NCI-H510A (cell line): ENCODE measurements at regions not wholly inside any gene's neighbourhood (a gene's known extent, or its start where the extent isn't known, plus 50 kb on each side); places are given as distances from the start of the nearest gene placed in this dataset.
A peak's percentile ranks its signal among the peaks of the same experiment; 100 is the strongest.

Source experiments
- DNase-seq: peaks from one replicate; lab custom pipeline; 2025; lab: John Stamatoyannopoulos, UW

DNA sequence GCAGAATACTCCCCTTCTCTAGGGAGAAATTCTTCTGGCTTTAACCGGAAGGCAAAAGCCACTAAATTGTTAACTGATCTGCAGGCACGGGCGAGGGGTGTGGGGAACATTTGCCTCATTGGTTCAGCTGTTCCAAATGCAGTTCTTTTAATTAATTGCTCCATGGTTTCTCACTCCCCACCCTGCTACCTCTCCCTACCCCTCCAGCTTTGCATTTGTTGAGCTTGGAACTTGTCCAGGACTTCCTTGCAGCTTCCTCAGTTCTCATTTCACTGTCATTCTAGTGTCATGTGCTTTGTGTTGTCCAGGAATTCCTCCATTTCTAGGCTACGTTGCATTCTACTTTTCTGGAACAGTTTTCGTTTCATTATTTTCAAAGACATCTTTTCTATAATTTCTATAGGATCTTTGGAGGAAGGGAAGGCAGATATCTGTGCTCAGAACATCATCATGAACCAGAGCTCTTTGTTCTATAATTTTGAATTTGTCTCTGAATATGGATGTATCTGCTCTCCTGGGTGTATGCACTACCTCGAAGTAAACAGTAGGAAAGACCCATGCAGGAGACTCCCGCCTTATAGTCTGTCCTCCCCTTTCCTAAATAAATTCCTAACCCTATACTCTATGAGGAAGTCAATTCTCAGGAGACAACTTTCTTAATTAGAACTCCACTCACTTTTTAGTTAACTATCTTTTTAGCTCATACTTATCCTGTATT is 132.4 kb upstream of the LMO4 start:
- DNase-seq, result no peak

GRCh38 chr1:87197156-87197555 is 131.5 kb upstream of the LMO4 start:
- no peak for DNase-seq

- DNase-seq, result no peak
Observed at GRCh38 chr1:87197641-87198040, 131.0 kb upstream of the LMO4 start.

DNA sequence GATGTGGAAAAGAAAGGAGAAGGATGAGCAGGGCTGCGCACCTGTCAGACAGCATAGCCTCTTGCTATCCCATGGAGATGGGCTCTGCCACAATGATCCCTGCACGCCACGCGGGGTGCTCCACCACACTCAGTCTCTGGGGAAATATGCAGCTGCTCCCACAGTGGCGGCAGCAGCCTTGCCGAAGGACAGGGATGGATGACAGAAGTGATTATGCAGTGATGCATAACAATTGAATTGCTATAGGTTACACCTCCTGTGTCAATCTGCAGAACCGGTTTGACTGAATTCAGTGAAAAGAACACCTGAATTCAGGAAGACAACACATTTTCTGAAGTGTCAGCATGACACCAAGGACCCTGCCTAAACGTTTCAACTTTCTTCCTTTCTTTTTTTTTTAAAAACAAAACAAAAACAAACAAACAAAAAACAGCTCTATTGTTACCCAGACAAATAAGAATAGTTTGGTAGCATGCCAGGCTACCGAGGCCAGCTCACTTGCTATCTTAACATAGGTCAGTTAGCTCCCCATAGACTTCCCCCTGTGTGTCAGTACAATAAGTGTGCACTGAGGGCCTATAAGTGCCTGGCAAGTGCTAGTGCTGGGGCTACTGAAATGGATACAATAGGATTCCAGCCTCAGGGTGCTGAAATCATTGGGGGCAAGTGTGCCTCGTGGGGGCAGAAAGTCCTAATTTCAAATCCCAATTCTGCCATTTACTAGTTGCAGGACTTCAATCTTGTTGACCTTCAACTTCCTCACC is 127.6 kb upstream of the LMO4 start:
- DNase-seq, result peak; percentile 98

DNA sequence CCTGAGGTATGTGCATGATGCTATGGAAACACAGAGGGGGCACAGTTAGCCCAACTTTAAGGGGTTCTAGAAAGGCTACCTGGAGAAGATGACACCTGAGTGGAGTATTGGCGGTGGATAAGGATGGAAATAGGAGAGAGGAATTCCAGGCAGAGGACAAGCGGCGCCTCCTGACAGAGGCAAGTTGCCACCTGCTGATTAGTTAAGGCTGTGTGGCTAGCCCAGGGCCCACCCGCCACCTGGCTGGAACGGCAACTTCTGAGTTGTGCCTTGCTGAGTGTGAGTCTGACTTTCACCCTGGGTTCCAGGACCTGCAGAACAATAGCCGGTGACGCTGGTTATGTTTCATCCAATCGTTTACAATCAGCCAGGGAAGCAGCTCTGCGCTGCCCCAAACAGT is 126.9 kb upstream of the LMO4 start:
- peak; percentile 75 for DNase-seq

GRCh38 chr1:87202451-87202850 is 126.2 kb upstream of the LMO4 start:
- no peak for DNase-seq

GRCh38 chr1:87202922-87203655 is 125.6 kb upstream of the LMO4 start:
- no peak for DNase-seq

DNA sequence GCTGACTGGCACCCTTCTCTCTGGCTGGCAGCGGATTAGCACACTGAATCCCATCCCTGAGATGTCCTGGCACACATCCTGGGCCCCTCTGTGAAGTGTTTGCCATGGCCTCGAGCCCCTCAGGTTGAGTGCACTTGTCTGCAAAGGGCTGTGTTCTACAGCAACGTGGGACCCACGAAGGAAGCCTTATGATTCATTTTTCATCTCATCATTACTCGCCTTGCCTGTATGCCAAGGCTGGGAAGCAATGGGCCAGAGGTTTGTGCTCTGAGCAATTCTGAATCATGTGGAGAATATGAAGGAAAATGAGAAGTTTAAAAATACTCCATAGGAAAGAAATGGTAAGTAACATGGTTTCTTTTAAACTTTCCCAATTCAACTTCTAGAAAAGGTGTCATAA is 124.8 kb upstream of the LMO4 start:
- peak; percentile 9 for DNase-seq

DNA sequence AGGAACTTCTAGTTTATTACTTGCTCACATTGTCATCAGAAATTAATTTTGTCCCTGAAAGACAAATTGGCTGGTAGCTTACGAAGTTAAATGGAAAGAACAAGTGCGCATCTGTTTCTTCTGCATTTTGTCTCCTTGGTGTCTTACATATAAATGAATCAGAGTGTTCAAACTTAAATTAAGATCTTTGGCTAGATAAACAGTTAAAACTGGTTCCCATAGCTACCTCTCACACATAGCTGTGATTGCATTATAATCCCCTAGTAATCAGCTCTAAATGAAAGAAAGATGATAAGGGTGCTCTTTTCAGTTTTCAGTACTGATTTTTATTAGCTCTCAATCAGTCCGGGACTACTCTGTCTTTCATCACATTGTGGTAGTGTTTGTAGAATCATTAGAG is 124.2 kb upstream of the LMO4 start:
- DNase-seq, result no peak

- DNase-seq, result no peak
Observed at GRCh38 chr1:87204921-87205320, 123.8 kb upstream of the LMO4 start.

DNA sequence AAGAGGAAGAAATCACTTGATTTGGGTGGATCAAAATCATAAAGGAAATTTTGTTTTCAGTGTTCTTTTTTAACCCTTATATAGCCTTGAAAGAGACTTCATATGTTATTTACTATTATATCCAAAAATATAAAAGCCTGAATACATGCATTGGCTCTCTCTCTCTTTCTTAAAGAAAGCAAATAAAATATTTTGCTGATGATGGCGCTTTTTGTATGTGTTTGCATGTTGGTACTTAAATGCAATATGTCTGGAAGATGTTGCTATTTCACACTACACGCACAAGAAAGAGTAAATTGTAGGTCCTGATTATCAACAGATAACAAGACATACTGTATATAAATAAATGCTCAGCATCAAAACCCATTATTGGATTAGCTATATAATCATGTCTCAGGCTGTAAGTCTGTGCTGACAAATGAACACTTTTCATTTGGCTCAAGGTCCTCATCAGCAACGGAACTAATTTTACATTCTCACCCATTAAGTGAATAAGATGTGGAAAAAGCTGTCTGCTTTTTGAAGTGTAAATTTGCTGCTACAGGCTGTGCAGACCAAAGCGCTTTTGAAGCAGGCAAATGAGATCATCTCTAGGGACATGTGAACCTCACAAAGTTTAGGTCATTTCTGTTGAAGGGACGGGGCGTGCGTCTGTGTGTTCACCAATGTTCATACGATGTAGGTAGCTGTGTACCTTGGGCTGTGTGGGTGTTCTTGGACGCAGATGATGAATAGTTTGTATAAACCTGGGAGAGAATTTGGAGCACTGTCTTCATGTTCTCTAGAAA is 122.4 kb upstream of the LMO4 start:
- no peak for DNase-seq

- DNase-seq, result no peak
Observed at GRCh38 chr1:87208080-87208479, 120.6 kb upstream of the LMO4 start.

DNA sequence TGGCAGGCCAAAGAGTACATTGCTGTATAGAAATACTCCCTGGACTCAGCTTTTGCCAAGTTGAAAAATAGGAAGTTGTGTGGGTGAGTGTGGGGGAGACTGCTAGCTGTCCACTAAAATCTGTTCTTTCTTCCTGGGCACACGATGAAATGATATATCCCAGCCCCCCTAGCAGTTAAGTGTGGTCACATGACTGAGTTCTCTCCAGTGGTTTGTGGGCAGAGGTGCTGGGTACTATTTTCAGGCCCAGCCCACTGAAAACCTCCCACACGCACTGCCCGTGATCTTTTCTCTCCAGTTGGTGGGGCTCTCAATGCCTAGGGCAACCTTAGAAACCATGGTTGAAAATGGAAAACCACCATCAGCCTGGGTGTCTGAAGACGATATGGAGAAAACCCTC is 119.7 kb upstream of the LMO4 start:
- DNase-seq, result no peak

DNA sequence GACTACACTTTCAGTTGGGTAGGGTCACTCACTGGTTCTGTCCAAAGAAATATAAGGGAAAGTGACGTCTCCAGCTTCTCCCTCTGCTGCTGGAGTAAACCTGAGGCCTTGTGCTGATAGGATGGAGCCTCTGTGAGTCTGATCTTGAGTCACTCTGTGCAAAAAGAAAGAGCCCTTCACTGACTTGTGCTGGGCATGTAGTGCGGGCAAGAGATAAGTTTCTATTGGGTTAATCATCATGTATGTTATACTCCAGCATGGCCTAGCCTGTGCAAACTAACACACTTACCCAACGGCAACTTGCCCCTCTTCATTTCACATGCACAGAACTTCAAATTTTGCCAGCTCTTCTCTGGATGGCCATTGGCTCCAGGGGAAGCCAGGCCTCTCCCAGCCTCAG is 118.5 kb upstream of the LMO4 start:
- no peak for DNase-seq

DNA sequence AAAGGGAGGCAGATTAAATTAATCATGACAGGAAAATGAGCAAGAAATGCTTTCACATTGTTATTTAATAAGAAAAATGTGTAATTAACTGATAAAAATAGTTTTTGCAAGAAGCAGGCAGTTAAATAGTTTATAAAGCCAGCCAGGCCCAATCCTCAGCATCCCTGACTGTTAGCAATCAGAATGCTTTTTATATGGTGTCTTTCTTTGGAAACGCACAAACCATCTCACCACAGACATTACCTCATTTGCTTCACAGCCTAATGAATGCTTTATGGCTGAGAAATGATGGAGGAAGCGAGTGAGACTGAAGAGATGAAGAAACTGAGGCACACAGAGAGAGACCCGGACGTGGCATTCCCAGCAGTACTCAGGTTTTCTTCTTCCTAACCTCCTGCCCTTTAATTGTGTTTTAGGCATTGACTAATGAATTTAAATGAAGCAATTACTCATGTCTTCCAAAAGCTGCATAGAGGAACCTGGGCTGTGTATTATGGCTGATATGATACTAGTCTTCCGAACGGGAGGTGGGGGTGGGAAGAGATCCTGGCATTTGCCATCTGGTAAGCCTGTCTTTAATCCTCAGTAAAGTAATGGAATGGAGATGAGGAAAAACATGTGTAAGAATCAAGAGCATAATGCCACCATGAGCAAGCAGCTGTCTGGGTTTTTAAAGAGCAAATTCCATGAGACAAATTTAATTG is 116.1 kb upstream of the LMO4 start:
- DNase-seq, result no peak

DNA sequence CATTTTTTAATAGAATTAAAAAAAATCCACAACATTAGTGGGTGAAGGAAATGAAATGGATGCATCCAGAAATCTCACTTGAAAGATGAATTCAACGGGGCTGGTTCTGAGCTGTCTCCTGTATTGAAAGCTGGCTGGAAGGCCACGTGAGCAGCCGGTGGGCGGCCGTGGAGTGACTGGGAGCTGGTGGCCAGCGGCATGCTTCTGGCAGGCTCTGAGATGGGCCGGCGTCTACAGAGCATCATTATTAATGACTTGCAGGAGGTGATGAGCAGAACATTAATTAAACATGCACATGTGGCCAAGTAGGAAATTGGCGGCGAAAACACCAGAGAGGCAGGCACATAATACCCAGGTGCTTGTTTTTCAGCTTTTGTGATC is 115.6 kb upstream of the LMO4 start:
- no peak for DNase-seq

GRCh38 chr1:87215592-87215991 is 113.1 kb upstream of the LMO4 start:
- no peak for DNase-seq

DNA sequence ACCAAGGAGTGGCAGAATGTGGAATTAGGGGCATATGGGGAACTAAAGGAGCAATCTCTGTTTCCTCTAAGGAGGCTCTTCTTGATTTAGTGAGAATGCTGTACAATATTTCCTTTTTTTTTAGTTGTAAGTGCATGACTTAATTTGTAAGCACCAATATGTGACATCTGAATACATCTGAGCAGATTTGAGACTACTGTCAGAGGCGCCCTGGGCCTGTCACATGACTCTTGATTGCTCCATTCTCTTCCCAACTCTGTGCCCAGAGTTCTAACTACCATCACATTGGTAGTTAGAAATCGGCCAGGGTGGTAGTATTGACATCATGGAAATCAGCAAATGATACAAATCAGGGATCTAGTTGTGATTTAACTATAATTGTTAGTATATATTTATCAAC is 110.1 kb upstream of the LMO4 start:
- DNase-seq, result no peak

GRCh38 chr1:87219141-87219540 is 109.5 kb upstream of the LMO4 start:
- DNase-seq, result no peak

DNA sequence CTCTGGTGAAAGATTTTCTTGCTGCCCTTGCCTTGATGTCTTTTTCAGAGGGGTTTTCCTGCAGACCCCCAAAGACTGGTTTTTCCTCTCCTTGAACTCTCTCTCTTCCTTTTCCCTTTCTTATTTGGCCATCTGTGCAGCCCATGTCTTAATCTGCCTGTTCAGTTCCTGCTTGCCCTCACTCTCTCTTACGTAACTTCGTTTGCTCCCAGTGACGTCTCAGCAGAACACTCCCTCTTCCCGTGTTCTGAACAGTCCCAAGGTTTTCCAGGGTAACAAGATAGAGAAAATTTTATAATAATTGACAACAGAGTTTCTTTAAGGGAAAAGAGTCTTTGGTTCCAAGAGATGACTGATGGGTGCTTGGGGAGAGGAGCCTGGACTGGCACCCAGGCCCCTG is 109.1 kb upstream of the LMO4 start:
- no peak for DNase-seq

DNA sequence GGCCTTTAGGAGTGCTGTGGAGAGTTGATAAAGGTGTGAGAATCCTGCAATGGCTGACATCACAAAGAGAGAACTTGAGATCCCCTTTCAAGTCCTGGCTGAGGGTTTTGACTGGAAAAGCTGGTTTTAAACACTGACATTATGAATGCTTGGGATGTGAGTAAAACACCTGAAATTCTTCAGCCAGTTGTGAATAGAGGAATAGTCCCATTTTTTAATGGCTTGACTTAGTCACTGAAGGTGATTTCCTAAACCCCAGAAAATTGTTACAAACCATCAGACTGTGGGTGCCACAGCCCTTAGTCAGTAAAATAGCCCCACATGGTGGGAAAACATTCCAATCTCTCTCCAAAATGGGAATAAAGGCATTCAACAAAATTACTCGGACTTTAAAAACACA is 107.7 kb upstream of the LMO4 start:
- no peak for DNase-seq

DNA sequence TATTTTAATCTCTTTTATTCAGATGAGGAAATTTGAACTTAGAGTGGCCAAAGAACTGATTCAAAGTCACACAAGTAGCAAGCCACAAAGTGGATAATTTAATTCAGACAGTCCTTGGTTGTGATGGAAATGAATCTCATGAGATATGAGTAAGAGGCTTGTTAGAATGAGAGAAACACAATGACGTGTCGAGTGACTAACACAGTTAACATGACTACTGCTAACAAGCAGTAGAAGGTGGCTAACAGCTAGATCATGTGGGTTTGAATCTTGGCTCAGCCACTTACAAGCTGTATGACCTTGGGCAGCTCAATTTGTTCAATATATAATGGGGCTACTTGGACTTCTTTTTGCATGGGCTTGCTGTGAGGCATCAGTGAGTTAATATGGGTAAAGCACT is 104.5 kb upstream of the LMO4 start:
- no peak for DNase-seq
